ENCODE measurements at regions not wholly inside any gene's neighbourhood (a gene's known extent, or its start where the extent isn't known, plus 50 kb on each side); places are given as distances from the start of the nearest gene placed in this dataset.

- Histone ChIP-seq H4K8ac (ENCODE audit: low read depth in 2 of 2, low read length in 2 of 2) (no peak overlapping the region), H4K5ac (ENCODE audit: low read depth, low read length) (no peak overlapping the region), H3K18ac (ENCODE audit: low read depth, low read length) (no peak overlapping the region), H3K79me1 (ENCODE audit: low read depth in 1 of 2, low read length in 2 of 2) (no peaks in the 10 kb centered on the region), H3K9me3 (ENCODE audit: control insufficient read depth, insufficient read depth, low read length) (no peaks in the 10 kb centered on the region), H2AK9ac (replicated peaks; ENCODE audit: low read depth, low read length, poor library complexity) (no peak overlapping the region), H3K4me2 (ENCODE audit: low read depth, low read length) (no peak overlapping the region), H3K14ac (replicated peaks; ENCODE audit: low read depth, low read length) (no peak overlapping the region), H3K4me1 (ENCODE audit: control insufficient read depth, insufficient read depth, low read length) (no peaks in the 10 kb centered on the region), H3K56ac (ENCODE audit: extremely low read depth, insufficient read depth, low read length) (no peak overlapping the region), H3K9me1 (ENCODE audit: insufficient read depth, low read length) (no peaks in the 10 kb centered on the region), H3K4ac (ENCODE audit: low read depth, low read length) (no peak overlapping the region), H4K20me1 (ENCODE audit: insufficient read depth, low read length) (no peaks in the 10 kb centered on the region), H2BK15ac (ENCODE audit: low read depth, low read length) (no peak overlapping the region), H3K9ac (ENCODE audit: low read depth, low read length) (no peak overlapping the region), H3K4me3 (ENCODE audit: insufficient read depth, low read depth, low read length) (no peak overlapping the region), H4K91ac (ENCODE audit: insufficient read depth, low read depth, low read length) (no peak overlapping the region), H2BK5ac (ENCODE audit: low read depth, low read length, poor library complexity, severe bottlenecking) (no peak overlapping the region), H3K27me3 (ENCODE audit: control insufficient read depth, insufficient read depth, low read length) (peaks cover 2% of the 10 kb centered on the region; the same call in 1 of the 2 replicates), H3K23ac (ENCODE audit: low read depth, low read length) (no peak overlapping the region), H2BK20ac (ENCODE audit: low read depth, low read length) (no peak overlapping the region), H3K27ac (ENCODE audit: insufficient read depth, low read length) (no peak overlapping the region), H3K36me3 (ENCODE audit: control insufficient read depth, insufficient read depth, low read length) (no peaks in the 10 kb centered on the region), H2AFZ (replicated peaks; ENCODE audit: low read length, poor library complexity) (no peak overlapping the region), H2BK120ac (ENCODE audit: low read depth, low read length) (no peak overlapping the region), H2AK5ac (ENCODE audit: low read depth, low read length) (no peak overlapping the region)
- TF ChIP-seq, protein P1, sequence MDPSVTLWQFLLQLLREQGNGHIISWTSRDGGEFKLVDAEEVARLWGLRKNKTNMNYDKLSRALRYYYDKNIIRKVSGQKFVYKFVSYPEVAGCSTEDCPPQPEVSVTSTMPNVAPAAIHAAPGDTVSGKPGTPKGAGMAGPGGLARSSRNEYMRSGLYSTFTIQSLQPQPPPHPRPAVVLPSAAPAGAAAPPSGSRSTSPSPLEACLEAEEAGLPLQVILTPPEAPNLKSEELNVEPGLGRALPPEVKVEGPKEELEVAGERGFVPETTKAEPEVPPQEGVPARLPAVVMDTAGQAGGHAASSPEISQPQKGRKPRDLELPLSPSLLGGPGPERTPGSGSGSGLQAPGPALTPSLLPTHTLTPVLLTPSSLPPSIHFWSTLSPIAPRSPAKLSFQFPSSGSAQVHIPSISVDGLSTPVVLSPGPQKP (IDR thresholded peaks at IDR 0.05; ENCODE audit: borderline replicate concordance, low read depth, low read length) = no peak
- TF ChIP-seq RAD21 (IDR thresholded peaks at IDR 0.05; ENCODE audit: low read length) (no peak), CHD1 (IDR thresholded peaks at IDR 0.05; ENCODE audit: low read depth, low read length) (no peak), RFX5 (IDR thresholded peaks at IDR 0.05; ENCODE audit: low read depth, low read length) (no peak), BHLHE40 (IDR thresholded peaks at IDR 0.05; ENCODE audit: low read depth, low read length) (no peak), RCOR1 (IDR thresholded peaks at IDR 0.05; ENCODE audit: insufficient replicate concordance, low read length) (no peak), POLR2A (IDR thresholded peaks at IDR 0.05; ENCODE audit: low read depth, low read length) (no peak), MAZ (IDR thresholded peaks at IDR 0.05; ENCODE audit: borderline replicate concordance, low read depth, low read length) (no peak), MXI1 (IDR thresholded peaks at IDR 0.05; ENCODE audit: borderline replicate concordance, low read depth, low read length) (no peak), NFE2L2 (IDR thresholded peaks at IDR 0.05; ENCODE audit: low read depth, low read length) (no peak), CEBPB (IDR thresholded peaks at IDR 0.05; ENCODE audit: low read depth, low read length) (no peak), MAFK (IDR thresholded peaks at IDR 0.05; ENCODE audit: low read depth, low read length) (no peak), SMC3 (IDR thresholded peaks at IDR 0.05; ENCODE audit: low read depth, low read length) (no peak), FOS (IDR thresholded peaks at IDR 0.05; ENCODE audit: low read depth, low read length) (no peak)
- TF ChIP-seq, protein P2, sequence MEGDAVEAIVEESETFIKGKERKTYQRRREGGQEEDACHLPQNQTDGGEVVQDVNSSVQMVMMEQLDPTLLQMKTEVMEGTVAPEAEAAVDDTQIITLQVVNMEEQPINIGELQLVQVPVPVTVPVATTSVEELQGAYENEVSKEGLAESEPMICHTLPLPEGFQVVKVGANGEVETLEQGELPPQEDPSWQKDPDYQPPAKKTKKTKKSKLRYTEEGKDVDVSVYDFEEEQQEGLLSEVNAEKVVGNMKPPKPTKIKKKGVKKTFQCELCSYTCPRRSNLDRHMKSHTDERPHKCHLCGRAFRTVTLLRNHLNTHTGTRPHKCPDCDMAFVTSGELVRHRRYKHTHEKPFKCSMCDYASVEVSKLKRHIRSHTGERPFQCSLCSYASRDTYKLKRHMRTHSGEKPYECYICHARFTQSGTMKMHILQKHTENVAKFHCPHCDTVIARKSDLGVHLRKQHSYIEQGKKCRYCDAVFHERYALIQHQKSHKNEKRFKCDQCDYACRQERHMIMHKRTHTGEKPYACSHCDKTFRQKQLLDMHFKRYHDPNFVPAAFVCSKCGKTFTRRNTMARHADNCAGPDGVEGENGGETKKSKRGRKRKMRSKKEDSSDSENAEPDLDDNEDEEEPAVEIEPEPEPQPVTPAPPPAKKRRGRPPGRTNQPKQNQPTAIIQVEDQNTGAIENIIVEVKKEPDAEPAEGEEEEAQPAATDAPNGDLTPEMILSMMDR (conservative IDR thresholded peaks at IDR 0.05; ENCODE audit: low read depth, low read length) = no peak
- TF ChIP-seq, protein P3, sequence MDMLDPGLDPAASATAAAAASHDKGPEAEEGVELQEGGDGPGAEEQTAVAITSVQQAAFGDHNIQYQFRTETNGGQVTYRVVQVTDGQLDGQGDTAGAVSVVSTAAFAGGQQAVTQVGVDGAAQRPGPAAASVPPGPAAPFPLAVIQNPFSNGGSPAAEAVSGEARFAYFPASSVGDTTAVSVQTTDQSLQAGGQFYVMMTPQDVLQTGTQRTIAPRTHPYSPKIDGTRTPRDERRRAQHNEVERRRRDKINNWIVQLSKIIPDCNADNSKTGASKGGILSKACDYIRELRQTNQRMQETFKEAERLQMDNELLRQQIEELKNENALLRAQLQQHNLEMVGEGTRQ (IDR thresholded peaks at IDR 0.05; ENCODE audit: low read depth, low read length) = no peak
- DNase-seq (no peak), ATAC-seq (ENCODE audit: low read depth) (no peak)
- POLR2A ChIA-PET (ENCODE audit: unreplicated experiment) = no interaction called here
- in situ Hi-C loops (cut with MboI; ENCODE audit: low sequenced_read_pairs) = no loop called here
- intact Hi-C loops (cut with micrococcal nuclease) = no loop called here
- no CpG with 5 or more reads among the region's 5 CpGs for WGBS, 2 experiments (ENCODE audit: extremely low coverage in 2 of 2, insufficient read length in 1 of 2)
- CTCF ChIA-PET = no interaction called here
- BruUV-seq (replicated peaks) = no TSS peak
- dilution Hi-C loops (cut with HindIII; ENCODE audit: low sequenced_read_pairs, unreplicated experiment) = no loop called here
Measured at GRCh38 chr11:112460141-112460540, 199.5 kb upstream of the PLET1 start.
